ENCODE measurements at regions not wholly inside any gene's neighbourhood (a gene's known extent, or its start where the extent isn't known, plus 50 kb on each side); places are given as distances from the start of the nearest gene placed in this dataset.

DNA sequence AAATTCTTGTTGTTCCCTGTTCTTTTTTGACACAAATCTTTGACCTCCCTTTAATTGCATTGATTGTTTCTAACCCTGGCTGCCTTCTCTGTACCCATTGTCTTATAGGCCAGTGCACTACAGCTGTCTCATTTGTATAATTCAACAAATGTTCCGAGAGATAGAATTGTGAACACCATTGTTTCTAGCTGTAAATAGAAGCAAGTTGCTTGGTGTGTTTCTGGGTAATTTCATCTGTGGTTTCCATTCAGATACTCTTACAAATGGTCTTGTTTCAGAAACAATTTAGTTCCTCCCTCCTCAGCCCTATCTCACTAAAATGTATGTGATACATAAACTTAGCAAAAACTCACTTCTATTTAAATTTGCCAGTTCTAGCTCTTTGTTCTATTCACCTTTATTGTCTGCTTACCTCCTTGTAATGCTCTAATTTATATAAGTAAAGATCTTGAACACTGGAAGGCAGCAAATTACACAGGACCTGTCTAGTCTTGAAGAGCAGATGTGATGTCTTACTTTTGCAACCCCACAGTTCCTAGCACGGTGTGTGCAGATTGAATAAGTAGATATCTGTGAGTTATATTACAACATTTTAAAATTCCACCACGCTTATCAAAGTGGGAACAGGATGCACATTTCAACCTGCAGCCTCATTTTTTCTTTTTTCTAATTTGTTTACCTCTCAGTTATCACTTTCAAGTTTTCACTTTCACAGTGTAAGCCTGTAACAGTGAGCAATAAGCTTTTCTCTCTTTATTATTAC is 515.6 kb upstream of the ZP4 start:
- DNase-seq (ENCODE audit: low spot score), result no peak
- in situ Hi-C loops (cut with MboI; ENCODE audit: low pct_unique_long_range_greater_than_20kb, low sequenced_read_pairs, unreplicated experiment), result no loop called here
- TF ChIP-seq CTCF (IDR thresholded peaks at IDR 0.05; ENCODE audit: extremely low read depth, insufficient read depth, missing control alignments), result no peak

DNA sequence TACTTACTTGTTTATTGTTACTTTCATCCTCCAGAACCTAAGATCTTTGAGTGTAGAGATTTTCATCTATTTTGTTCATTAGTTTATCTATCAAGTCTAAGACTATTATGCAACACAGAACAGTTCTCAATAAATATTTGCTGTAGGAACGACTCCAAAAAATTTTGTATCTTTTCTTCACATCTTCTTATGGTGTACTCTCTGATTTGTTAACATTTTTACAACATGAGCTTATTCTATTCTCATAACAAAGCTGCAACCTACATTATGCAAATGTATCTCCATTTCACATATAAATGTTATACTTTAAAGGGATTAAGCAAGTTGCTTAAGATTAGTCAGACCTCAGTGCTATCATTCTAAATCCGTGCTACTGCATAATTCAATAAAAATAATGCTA is 514.2 kb upstream of the ZP4 start:
- in situ Hi-C loops (cut with MboI; ENCODE audit: low pct_unique_long_range_greater_than_20kb, low sequenced_read_pairs, unreplicated experiment), result no loop called here
- TF ChIP-seq CTCF (IDR thresholded peaks at IDR 0.05; ENCODE audit: extremely low read depth, insufficient read depth, missing control alignments), result no peak
- no peak for DNase-seq (ENCODE audit: low spot score)

GRCh38 chr1:238404481-238404880 is 513.8 kb upstream of the ZP4 start:
- in situ Hi-C loops (cut with MboI; ENCODE audit: low pct_unique_long_range_greater_than_20kb, low sequenced_read_pairs, unreplicated experiment), result no loop called here
- no peak for DNase-seq (ENCODE audit: low spot score)
- TF ChIP-seq CTCF (IDR thresholded peaks at IDR 0.05; ENCODE audit: extremely low read depth, insufficient read depth, missing control alignments), result no peak

GRCh38 chr1:238401144-238401543 is 510.4 kb upstream of the ZP4 start:
- TF ChIP-seq CTCF (IDR thresholded peaks at IDR 0.05; ENCODE audit: extremely low read depth, insufficient read depth, missing control alignments), result no peak
- no peak for DNase-seq (ENCODE audit: low spot score)
- in situ Hi-C loops (cut with MboI; ENCODE audit: low pct_unique_long_range_greater_than_20kb, low sequenced_read_pairs, unreplicated experiment), result no loop called here

DNA sequence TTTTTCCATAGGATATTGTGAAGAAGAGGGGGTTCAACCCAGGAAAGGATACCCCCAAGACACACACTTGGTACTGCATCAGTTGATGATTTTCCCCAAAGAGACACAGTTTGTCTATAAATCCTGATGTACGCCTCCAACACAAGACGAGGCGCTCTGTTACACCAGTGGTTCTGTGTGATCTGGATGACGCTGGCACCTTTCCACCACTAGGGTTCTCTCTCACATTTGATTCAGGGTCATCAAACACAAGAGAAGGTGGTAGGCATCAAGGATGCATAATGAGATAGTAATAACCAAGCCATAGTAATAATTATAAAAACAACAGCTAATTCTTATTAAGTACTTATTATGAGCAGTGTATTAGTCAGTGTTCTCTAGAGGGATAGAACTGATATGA is 508.8 kb upstream of the ZP4 start:
- no peak for DNase-seq (ENCODE audit: low spot score)
- in situ Hi-C loops (cut with MboI; ENCODE audit: low pct_unique_long_range_greater_than_20kb, low sequenced_read_pairs, unreplicated experiment), result no loop called here
- no peak for TF ChIP-seq CTCF (IDR thresholded peaks at IDR 0.05; ENCODE audit: extremely low read depth, insufficient read depth, missing control alignments)

DNA sequence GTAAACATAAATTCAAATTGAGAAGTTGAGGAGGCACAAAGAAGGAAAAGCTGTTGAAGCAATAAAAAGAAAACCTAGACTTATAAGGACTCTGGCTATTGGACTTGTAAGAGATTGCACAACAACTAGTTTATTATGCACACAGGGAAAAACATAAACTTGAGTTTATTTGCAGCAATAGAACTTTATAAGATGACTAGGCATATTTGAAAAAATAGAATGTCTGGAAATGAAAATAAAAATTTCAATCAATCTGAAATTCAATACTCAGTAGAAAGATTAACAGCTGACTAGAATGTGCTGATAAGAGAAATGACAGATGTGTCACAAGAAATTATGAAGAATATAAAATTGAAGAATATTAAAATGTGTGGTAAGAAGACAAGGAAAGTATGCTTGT is 505.4 kb upstream of the ZP4 start:
- in situ Hi-C loops (cut with MboI; ENCODE audit: low pct_unique_long_range_greater_than_20kb, low sequenced_read_pairs, unreplicated experiment), result no loop called here
- DNase-seq (ENCODE audit: low spot score), result no peak
- TF ChIP-seq CTCF (IDR thresholded peaks at IDR 0.05; ENCODE audit: extremely low read depth, insufficient read depth, missing control alignments), result no peak
